ENCODE measurements at regions not wholly inside any gene's neighbourhood (a gene's known extent, or its start where the extent isn't known, plus 50 kb on each side); places are given as distances from the start of the nearest gene placed in this dataset.

DNA sequence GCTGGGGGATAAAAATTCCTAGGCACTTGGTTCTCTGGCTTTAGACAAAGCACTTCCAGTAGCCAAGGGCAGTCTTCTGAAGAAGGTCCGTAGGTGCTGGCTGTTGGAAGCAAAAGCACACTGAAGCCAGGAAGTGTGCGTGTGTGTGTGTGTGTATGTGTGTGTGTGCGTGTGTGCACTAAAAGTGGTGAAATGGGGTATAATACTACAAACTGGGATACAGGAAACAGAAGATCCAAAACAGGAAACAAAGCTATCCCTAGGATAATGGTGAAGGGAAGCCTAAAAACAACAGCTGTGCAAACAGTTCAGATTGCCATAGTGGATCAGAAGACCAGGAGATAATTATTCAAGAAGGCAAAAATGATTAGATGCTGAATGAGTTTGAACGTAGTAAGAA is 103.4 kb downstream of the IL20RB start:
- no peak overlapping the region for H3K4me2 ChIP-seq (ENCODE audit: low read length)
- DNase-seq (ENCODE audit: low read depth) (no peak), FAIRE-seq (no peak)
- no peak overlapping the region for H3K27ac ChIP-seq (ENCODE audit: low read depth, low read length)
- H3K36me3 ChIP-seq (ENCODE audit: insufficient read depth, low read length) = no peaks in the 10 kb centered on the region
- peaks cover 2% of the 10 kb centered on the region for H3K36me3 Mint-ChIP-seq (ENCODE audit: low read depth, unreplicated experiment)
- H3K79me2 ChIP-seq (ENCODE audit: insufficient read depth, low read length) = no peaks in the 10 kb centered on the region
- H3K4me3 ChIP-seq (ENCODE audit: insufficient read depth, low read depth, low read length) = no peak overlapping the region
- no peak overlapping the region for H3K4me3 Mint-ChIP-seq (ENCODE audit: unreplicated experiment)
- H3K9me3 ChIP-seq (ENCODE audit: insufficient read depth, low read depth, low read length) = no peaks in the 10 kb centered on the region
- H3K27me3 Mint-ChIP-seq (ENCODE audit: low read depth, unreplicated experiment) = no peaks in the 10 kb centered on the region
- peaks cover 4% of the 10 kb centered on the region for H3K4me1 Mint-ChIP-seq (ENCODE audit: low read depth, unreplicated experiment)
- no peaks in the 10 kb centered on the region for H4K20me1 ChIP-seq (ENCODE audit: insufficient read depth, low read length)
- no peak for TF ChIP-seq EZH2 (IDR thresholded peaks at IDR 0.05; ENCODE audit: insufficient read depth, low read length)
- TF ChIP-seq, protein P1, sequence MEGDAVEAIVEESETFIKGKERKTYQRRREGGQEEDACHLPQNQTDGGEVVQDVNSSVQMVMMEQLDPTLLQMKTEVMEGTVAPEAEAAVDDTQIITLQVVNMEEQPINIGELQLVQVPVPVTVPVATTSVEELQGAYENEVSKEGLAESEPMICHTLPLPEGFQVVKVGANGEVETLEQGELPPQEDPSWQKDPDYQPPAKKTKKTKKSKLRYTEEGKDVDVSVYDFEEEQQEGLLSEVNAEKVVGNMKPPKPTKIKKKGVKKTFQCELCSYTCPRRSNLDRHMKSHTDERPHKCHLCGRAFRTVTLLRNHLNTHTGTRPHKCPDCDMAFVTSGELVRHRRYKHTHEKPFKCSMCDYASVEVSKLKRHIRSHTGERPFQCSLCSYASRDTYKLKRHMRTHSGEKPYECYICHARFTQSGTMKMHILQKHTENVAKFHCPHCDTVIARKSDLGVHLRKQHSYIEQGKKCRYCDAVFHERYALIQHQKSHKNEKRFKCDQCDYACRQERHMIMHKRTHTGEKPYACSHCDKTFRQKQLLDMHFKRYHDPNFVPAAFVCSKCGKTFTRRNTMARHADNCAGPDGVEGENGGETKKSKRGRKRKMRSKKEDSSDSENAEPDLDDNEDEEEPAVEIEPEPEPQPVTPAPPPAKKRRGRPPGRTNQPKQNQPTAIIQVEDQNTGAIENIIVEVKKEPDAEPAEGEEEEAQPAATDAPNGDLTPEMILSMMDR (IDR thresholded peaks at IDR 0.05; ENCODE audit: insufficient read depth, low read depth, low read length) = no peak
- no peak overlapping the region for H3K27ac Mint-ChIP-seq (ENCODE audit: unreplicated experiment)
- no peak overlapping the region for H3K9ac ChIP-seq (ENCODE audit: low read length)
- no peaks in the 10 kb centered on the region for H3K4me1 ChIP-seq (ENCODE audit: insufficient read depth, low read length)
- H2AFZ ChIP-seq (ENCODE audit: low read depth, low read length) = no peak overlapping the region
- no peaks in the 10 kb centered on the region for H3K27me3 ChIP-seq (ENCODE audit: insufficient read depth, low read length)
- no peaks in the 10 kb centered on the region for H3K9me3 Mint-ChIP-seq (ENCODE audit: unreplicated experiment)

DNA sequence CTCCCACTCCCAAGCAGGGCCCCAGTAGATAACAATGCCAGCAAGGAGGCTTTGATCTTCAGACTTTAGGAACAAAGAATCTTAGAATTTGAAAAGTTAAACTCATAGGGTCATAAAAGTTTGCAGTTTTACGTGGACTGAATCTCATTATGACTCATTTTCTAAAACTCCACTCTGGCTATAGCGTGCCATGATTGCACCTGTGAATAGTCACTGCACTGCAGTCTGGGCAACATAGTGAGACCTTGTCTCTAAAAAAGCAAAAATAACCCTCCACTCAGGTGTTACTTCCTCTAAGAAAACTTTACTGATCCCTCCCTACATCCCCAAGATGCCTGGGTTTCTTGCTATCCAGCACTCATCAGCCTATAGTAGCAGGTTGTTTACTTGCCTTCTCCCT is 104.5 kb downstream of the IL20RB start:
- peaks cover 2% of the 10 kb centered on the region for H3K36me3 Mint-ChIP-seq (ENCODE audit: low read depth, unreplicated experiment)
- no peaks in the 10 kb centered on the region for H3K9me3 Mint-ChIP-seq (ENCODE audit: unreplicated experiment)
- H3K4me2 ChIP-seq (ENCODE audit: low read length) = no peak overlapping the region
- H3K4me3 Mint-ChIP-seq (ENCODE audit: unreplicated experiment) = no peak overlapping the region
- no peak overlapping the region for H3K27ac Mint-ChIP-seq (ENCODE audit: unreplicated experiment)
- H4K20me1 ChIP-seq (ENCODE audit: insufficient read depth, low read length) = no peaks in the 10 kb centered on the region
- no peak for TF ChIP-seq EZH2 (IDR thresholded peaks at IDR 0.05; ENCODE audit: insufficient read depth, low read length)
- TF ChIP-seq, protein P1 (IDR thresholded peaks at IDR 0.05; ENCODE audit: insufficient read depth, low read depth, low read length) = no peak
- H3K9ac ChIP-seq (ENCODE audit: low read length) = no peak overlapping the region
- DNase-seq (ENCODE audit: low read depth) (no peak), FAIRE-seq (no peak)
- no peaks in the 10 kb centered on the region for H3K27me3 ChIP-seq (ENCODE audit: insufficient read depth, low read length)
- peaks cover 4% of the 10 kb centered on the region for H3K4me1 Mint-ChIP-seq (ENCODE audit: low read depth, unreplicated experiment)
- H3K79me2 ChIP-seq (ENCODE audit: insufficient read depth, low read length) = no peaks in the 10 kb centered on the region
- H3K4me1 ChIP-seq (ENCODE audit: insufficient read depth, low read length) = no peaks in the 10 kb centered on the region
- H2AFZ ChIP-seq (ENCODE audit: low read depth, low read length) = no peak overlapping the region
- no peak overlapping the region for H3K27ac ChIP-seq (ENCODE audit: low read depth, low read length)
- H3K9me3 ChIP-seq (ENCODE audit: insufficient read depth, low read depth, low read length) = no peaks in the 10 kb centered on the region
- no peaks in the 10 kb centered on the region for H3K27me3 Mint-ChIP-seq (ENCODE audit: low read depth, unreplicated experiment)
- H3K4me3 ChIP-seq (ENCODE audit: insufficient read depth, low read depth, low read length) = no peak overlapping the region
- no peaks in the 10 kb centered on the region for H3K36me3 ChIP-seq (ENCODE audit: insufficient read depth, low read length)

- Histone ChIP-seq H3K79me2 (ENCODE audit: insufficient read depth, low read length) (no peaks in the 10 kb centered on the region), H3K27ac (ENCODE audit: low read depth, low read length) (no peak overlapping the region), H3K27me3 (ENCODE audit: insufficient read depth, low read length) (no peaks in the 10 kb centered on the region), H3K36me3 (ENCODE audit: insufficient read depth, low read length) (no peaks in the 10 kb centered on the region), H3K4me2 (ENCODE audit: low read length) (no peak overlapping the region), H3K9ac (ENCODE audit: low read length) (no peak overlapping the region), H3K4me3 (ENCODE audit: insufficient read depth, low read depth, low read length) (no peak overlapping the region), H3K4me1 (ENCODE audit: insufficient read depth, low read length) (no peaks in the 10 kb centered on the region), H3K9me3 (ENCODE audit: insufficient read depth, low read depth, low read length) (no peaks in the 10 kb centered on the region), H4K20me1 (ENCODE audit: insufficient read depth, low read length) (no peaks in the 10 kb centered on the region), H2AFZ (ENCODE audit: low read depth, low read length) (no peak overlapping the region)
- DNase-seq (ENCODE audit: low read depth) (no peak), FAIRE-seq (no peak)
- TF ChIP-seq EZH2 (IDR thresholded peaks at IDR 0.05; ENCODE audit: insufficient read depth, low read length) = no peak
- TF ChIP-seq, protein P1 (IDR thresholded peaks at IDR 0.05; ENCODE audit: insufficient read depth, low read depth, low read length) = no peak
- Mint-ChIP-seq H3K27ac (ENCODE audit: unreplicated experiment) (no peak overlapping the region), H3K4me1 (ENCODE audit: low read depth, unreplicated experiment) (peaks cover 4% of the 10 kb centered on the region), H3K9me3 (ENCODE audit: unreplicated experiment) (no peaks in the 10 kb centered on the region), H3K27me3 (ENCODE audit: low read depth, unreplicated experiment) (no peaks in the 10 kb centered on the region), H3K36me3 (ENCODE audit: low read depth, unreplicated experiment) (peaks cover 2% of the 10 kb centered on the region), H3K4me3 (ENCODE audit: unreplicated experiment) (no peak overlapping the region)
Observed at GRCh38 chr3:137065381-137065780, 107.6 kb downstream of the IL20RB start.
